ENCODE measurements at regions not wholly inside any gene's neighbourhood (a gene's known extent, or its start where the extent isn't known, plus 50 kb on each side); places are given as distances from the start of the nearest gene placed in this dataset.

DNA sequence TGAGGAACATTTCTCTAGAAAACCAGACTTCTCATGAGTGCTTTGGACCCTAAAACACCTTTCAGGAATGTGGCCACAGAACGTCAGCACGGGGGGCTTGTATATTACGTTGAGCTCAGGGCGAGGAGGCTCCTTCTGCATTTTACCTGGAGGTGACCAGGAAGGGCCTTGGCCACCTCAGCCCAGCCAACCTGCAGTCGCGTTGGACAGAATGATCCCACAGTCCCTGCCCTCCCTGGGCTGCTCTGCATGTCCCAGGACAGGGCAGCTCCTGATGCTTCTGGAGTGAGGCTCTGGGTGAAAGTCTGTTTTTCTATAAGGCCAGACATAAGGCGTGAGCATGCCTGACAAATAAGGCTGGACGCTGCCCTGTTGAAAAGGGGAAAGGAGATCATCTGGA, 121.9 kb downstream of the NDUFA10 start:
- ChIA-PET CTCF (interaction anchor here (0.6 kb wide), 1 partner anchor 89 kb away, joined by 6 read pairs; no protein-coding TSS in a partner anchor), POLR2A (no interaction called here)
- no peak overlapping the region for H3K4me3 Mint-ChIP-seq (ENCODE audit: unreplicated experiment)
- H3K4me1 Mint-ChIP-seq (ENCODE audit: insufficient read depth, unreplicated experiment) = no peaks in the 10 kb centered on the region
- no peaks in the 10 kb centered on the region for H3K9me3 Mint-ChIP-seq (ENCODE audit: unreplicated experiment)
- no peak overlapping the region for H3K27ac Mint-ChIP-seq (ENCODE audit: low read depth, unreplicated experiment)
- H3K27me3 Mint-ChIP-seq (ENCODE audit: insufficient read depth, unreplicated experiment) = peaks cover 21% of the 10 kb centered on the region
- no peaks in the 10 kb centered on the region for H3K36me3 Mint-ChIP-seq (ENCODE audit: insufficient read depth, unreplicated experiment)
- intact Hi-C loops (cut with micrococcal nuclease) = no loop called here
- BruUV-seq (replicated peaks) = no TSS peak
- TF ChIP-seq, protein P1, sequence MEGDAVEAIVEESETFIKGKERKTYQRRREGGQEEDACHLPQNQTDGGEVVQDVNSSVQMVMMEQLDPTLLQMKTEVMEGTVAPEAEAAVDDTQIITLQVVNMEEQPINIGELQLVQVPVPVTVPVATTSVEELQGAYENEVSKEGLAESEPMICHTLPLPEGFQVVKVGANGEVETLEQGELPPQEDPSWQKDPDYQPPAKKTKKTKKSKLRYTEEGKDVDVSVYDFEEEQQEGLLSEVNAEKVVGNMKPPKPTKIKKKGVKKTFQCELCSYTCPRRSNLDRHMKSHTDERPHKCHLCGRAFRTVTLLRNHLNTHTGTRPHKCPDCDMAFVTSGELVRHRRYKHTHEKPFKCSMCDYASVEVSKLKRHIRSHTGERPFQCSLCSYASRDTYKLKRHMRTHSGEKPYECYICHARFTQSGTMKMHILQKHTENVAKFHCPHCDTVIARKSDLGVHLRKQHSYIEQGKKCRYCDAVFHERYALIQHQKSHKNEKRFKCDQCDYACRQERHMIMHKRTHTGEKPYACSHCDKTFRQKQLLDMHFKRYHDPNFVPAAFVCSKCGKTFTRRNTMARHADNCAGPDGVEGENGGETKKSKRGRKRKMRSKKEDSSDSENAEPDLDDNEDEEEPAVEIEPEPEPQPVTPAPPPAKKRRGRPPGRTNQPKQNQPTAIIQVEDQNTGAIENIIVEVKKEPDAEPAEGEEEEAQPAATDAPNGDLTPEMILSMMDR (IDR thresholded peaks at IDR 0.05; ENCODE audit: unreplicated experiment) = no peak
- DNase-seq (ENCODE audit: unreplicated experiment) = no peak

DNA sequence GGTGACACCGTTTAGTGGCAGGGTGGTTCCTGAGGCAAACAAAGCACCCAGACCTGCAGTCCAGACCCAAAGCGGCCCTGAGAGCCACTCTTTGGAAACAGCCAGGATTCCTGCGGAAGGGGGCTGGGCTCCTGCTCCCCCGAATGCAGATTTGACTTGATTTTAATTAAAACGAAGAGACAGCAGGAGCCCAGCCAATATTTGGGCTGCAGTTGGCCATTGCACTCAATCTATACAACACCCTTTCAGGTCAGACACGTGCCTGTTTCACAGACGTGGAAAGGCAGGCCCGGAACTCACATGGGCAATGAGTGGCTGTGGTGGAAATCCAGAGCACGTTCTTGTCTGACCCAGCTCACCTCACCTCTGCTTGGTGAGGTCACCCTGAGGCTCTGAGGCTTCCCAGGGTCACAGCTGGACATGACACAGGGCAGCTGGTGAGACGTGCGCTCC, 122.4 kb downstream of the NDUFA10 start:
- ChIA-PET CTCF (no interaction called here), POLR2A (no interaction called here)
- H3K9me3 Mint-ChIP-seq (ENCODE audit: unreplicated experiment) = no peaks in the 10 kb centered on the region
- no peaks in the 10 kb centered on the region for H3K36me3 Mint-ChIP-seq (ENCODE audit: insufficient read depth, unreplicated experiment)
- no peak overlapping the region for H3K27ac Mint-ChIP-seq (ENCODE audit: low read depth, unreplicated experiment)
- no TSS peak for BruUV-seq (replicated peaks)
- H3K27me3 Mint-ChIP-seq (ENCODE audit: insufficient read depth, unreplicated experiment) = peaks cover 21% of the 10 kb centered on the region
- no peaks in the 10 kb centered on the region for H3K4me1 Mint-ChIP-seq (ENCODE audit: insufficient read depth, unreplicated experiment)
- TF ChIP-seq, protein P1 (IDR thresholded peaks at IDR 0.05; ENCODE audit: unreplicated experiment) = no peak
- H3K4me3 Mint-ChIP-seq (ENCODE audit: unreplicated experiment) = no peak overlapping the region
- intact Hi-C loops (cut with micrococcal nuclease) = no loop called here
- DNase-seq (ENCODE audit: unreplicated experiment) = no peak

GRCh38 chr2:239898292-239898925, 126.7 kb downstream of the NDUFA10 start:
- no peaks in the 10 kb centered on the region for H3K36me3 Mint-ChIP-seq (ENCODE audit: insufficient read depth, unreplicated experiment)
- ChIA-PET POLR2A (no interaction called here), CTCF (no interaction called here)
- H3K27ac Mint-ChIP-seq (ENCODE audit: low read depth, unreplicated experiment) = no peak overlapping the region
- no peak for DNase-seq (ENCODE audit: unreplicated experiment)
- no peak overlapping the region for H3K4me3 Mint-ChIP-seq (ENCODE audit: unreplicated experiment)
- TF ChIP-seq, protein P1 (IDR thresholded peaks at IDR 0.05; ENCODE audit: unreplicated experiment) = no peak
- H3K4me1 Mint-ChIP-seq (ENCODE audit: insufficient read depth, unreplicated experiment) = no peaks in the 10 kb centered on the region
- peaks cover 58% of the 10 kb centered on the region for H3K27me3 Mint-ChIP-seq (ENCODE audit: insufficient read depth, unreplicated experiment)
- no TSS peak for BruUV-seq (replicated peaks)
- peaks cover 7% of the 10 kb centered on the region for H3K9me3 Mint-ChIP-seq (ENCODE audit: unreplicated experiment)
- intact Hi-C loops (cut with micrococcal nuclease) = no loop called here

GRCh38 chr2:239897596-239898235, 127.4 kb downstream of the NDUFA10 start:
- Mint-ChIP-seq H3K27ac (ENCODE audit: low read depth, unreplicated experiment) (no peak overlapping the region), H3K4me3 (ENCODE audit: unreplicated experiment) (no peak overlapping the region), H3K36me3 (ENCODE audit: insufficient read depth, unreplicated experiment) (no peaks in the 10 kb centered on the region), H3K9me3 (ENCODE audit: unreplicated experiment) (peaks cover 14% of the 10 kb centered on the region), H3K27me3 (ENCODE audit: insufficient read depth, unreplicated experiment) (peaks cover 65% of the 10 kb centered on the region), H3K4me1 (ENCODE audit: insufficient read depth, unreplicated experiment) (no peaks in the 10 kb centered on the region)
- intact Hi-C loops (cut with micrococcal nuclease) = no loop called here
- no peak for DNase-seq (ENCODE audit: unreplicated experiment)
- ChIA-PET POLR2A (no interaction called here), CTCF (no interaction called here)
- no TSS peak for BruUV-seq (replicated peaks)
- TF ChIP-seq, protein P1 (IDR thresholded peaks at IDR 0.05; ENCODE audit: unreplicated experiment) = no peak

All from MCF 10A (cell line).